HG03378 (cell line): ENCODE measurements at regions not wholly inside any gene's neighbourhood (a gene's known extent, or its start where the extent isn't known, plus 50 kb on each side); places are given as distances from the start of the nearest gene placed in this dataset.

Experiments used
- ATAC-seq: cut with Tn5 transposase; IDR thresholded peaks from one replicate; pipeline ENCODE4 v1.9.1; 2021; ENCODE audit warnings: mild to moderate bottlenecking, moderate library complexity; ENCODE audit not compliant: unreplicated experiment

- ATAC-seq, result no peak
These were observed 63.0 kb upstream of the GALNT13 start for GRCh38 chr2:153808679-153809078.

GRCh38 chr2:153811516-153811915 lies 60.2 kb upstream of the GALNT13 start:
- no peak for ATAC-seq

GRCh38 chr2:153812632-153813031 lies 59.1 kb upstream of the GALNT13 start:
- ATAC-seq, result no peak

GRCh38 chr2:153818242-153818641 lies 53.5 kb upstream of the GALNT13 start:
- ATAC-seq, result no peak

GRCh38 chr2:153819074-153819473 lies 52.6 kb upstream of the GALNT13 start:
- no peak for ATAC-seq

GRCh38 chr2:153819501-153819900 lies 52.2 kb upstream of the GALNT13 start:
- ATAC-seq, result no peak
